Gastrocnemius medialis (tissue), 4 donors: ENCODE measurements at regions not wholly inside any gene's neighbourhood (a gene's known extent, or its start where the extent isn't known, plus 50 kb on each side); places are given as distances from the start of the nearest gene placed in this dataset.

Source experiments
- POLR2A ChIP-seq, 2 donors: fragments of 450-650 bp; IDR thresholded peaks; one replicate each; pipeline ENCODE4 v1.6.1; 2017; ENCODE audit warnings: antibody characterized with exemption in 2 of 2, mild to moderate bottlenecking in 2 of 2, moderate library complexity in 2 of 2
- TF ChIP-seq, protein P1 (sequence below), 5 experiments: fragments of 450-650 bp in 3 of 5; fragments of 200-600 bp in 2 of 5; sonication (generic) in 2 of 5; IDR thresholded peaks in 4 of 5; conservative IDR thresholded peaks in 1 of 5; 1 replicate in 4 of 5; 2 replicates in 1 of 5; pipeline ENCODE4 v1.5.1; 2016 to 2019; ENCODE audit warnings: antibody characterized with exemption in 5 of 5, mild to moderate bottlenecking in 3 of 5, moderate library complexity in 3 of 5

DNA sequence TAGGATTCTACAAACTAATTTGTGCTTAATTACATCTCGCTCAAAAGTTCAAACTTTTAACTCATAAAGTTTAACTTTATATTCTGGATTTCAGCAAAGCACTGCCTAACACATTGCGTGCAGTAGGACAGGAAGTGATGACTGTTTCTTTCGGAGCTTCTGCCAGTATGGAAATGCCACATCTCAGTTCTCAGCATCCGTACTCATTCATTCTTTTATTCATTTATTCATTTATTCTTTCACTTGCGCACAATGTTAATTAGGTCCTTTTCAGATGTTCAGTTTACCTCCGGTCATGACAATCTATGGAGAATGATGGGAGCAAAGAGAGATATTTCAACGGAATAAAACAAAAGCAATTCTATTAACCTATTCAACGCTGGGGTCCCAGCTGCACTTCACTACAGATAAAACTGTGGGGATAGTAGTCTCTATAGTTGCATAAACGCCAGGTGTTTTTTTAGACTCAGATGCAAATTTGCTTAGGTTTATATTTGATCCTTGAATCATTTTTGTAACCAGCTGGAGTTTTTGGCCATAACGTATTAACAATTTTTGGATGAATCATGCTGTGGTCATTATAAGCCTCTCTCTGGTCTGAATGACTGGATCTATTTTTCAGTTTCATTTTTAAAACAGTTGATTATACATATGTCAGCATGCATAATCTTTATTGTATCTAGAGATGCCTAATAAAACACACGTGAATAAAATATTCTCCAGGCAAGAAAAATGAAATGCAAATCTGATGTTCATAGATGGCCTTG, 143.9 kb downstream of the KCNJ2 start:
- TF ChIP-seq POLR2A (IDR thresholded peaks at IDR 0.05) = no peak
- TF ChIP-seq, protein P1, sequence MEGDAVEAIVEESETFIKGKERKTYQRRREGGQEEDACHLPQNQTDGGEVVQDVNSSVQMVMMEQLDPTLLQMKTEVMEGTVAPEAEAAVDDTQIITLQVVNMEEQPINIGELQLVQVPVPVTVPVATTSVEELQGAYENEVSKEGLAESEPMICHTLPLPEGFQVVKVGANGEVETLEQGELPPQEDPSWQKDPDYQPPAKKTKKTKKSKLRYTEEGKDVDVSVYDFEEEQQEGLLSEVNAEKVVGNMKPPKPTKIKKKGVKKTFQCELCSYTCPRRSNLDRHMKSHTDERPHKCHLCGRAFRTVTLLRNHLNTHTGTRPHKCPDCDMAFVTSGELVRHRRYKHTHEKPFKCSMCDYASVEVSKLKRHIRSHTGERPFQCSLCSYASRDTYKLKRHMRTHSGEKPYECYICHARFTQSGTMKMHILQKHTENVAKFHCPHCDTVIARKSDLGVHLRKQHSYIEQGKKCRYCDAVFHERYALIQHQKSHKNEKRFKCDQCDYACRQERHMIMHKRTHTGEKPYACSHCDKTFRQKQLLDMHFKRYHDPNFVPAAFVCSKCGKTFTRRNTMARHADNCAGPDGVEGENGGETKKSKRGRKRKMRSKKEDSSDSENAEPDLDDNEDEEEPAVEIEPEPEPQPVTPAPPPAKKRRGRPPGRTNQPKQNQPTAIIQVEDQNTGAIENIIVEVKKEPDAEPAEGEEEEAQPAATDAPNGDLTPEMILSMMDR (IDR thresholded peaks at IDR 0.05 in 4 of 5, conservative IDR thresholded peaks at IDR 0.05 in 1 of 5) = no peak
